ENCODE measurements at regions not wholly inside any gene's neighbourhood (a gene's known extent, or its start where the extent isn't known, plus 50 kb on each side); places are given as distances from the start of the nearest gene placed in this dataset.

DNA sequence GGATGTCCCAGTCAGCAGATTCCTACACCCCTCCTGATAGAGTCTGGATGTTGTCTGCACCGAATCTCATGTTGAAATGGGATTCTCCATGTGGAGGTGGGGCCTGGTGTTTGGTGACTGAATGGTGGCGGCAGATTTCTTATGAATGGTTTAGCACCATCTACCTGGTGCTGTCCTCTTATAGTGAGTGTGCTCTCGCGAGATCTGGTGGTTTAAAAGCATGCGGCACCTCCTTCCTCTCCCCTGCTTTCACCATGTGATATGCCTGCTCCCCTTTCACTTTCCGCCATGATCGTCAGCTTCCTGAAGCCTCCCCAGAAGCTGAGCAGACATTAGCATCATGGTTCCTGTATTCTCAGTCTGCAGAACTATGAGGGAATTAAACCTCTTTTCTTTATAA, 135.2 kb upstream of the SLC6A11 start:
- H3K4me1 Mint-ChIP-seq, result no peaks in the 10 kb centered on the region
- H3K4me3 Mint-ChIP-seq, result no peak overlapping the region
- no peaks in the 10 kb centered on the region for H3K9me3 ChIP-seq (ENCODE audit: control insufficient read depth, insufficient read depth, low read length)
- ATAC-seq (no peak), DNase-seq (no peak)
- intact Hi-C loops (cut with micrococcal nuclease), result no loop called here
- no peaks in the 10 kb centered on the region for H3K9me3 Mint-ChIP-seq
- H3K27ac ChIP-seq (ENCODE audit: low read length), result no peak overlapping the region
- no peak overlapping the region for H3K4me3 ChIP-seq (ENCODE audit: low read length)
- TF ChIP-seq, protein P1, sequence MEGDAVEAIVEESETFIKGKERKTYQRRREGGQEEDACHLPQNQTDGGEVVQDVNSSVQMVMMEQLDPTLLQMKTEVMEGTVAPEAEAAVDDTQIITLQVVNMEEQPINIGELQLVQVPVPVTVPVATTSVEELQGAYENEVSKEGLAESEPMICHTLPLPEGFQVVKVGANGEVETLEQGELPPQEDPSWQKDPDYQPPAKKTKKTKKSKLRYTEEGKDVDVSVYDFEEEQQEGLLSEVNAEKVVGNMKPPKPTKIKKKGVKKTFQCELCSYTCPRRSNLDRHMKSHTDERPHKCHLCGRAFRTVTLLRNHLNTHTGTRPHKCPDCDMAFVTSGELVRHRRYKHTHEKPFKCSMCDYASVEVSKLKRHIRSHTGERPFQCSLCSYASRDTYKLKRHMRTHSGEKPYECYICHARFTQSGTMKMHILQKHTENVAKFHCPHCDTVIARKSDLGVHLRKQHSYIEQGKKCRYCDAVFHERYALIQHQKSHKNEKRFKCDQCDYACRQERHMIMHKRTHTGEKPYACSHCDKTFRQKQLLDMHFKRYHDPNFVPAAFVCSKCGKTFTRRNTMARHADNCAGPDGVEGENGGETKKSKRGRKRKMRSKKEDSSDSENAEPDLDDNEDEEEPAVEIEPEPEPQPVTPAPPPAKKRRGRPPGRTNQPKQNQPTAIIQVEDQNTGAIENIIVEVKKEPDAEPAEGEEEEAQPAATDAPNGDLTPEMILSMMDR (IDR thresholded peaks at IDR 0.05), result no peak
- H3K36me3 ChIP-seq (ENCODE audit: control insufficient read depth, insufficient read depth, low read length), result no peaks in the 10 kb centered on the region
- 88% methylated on average over 7 of the region's 7 CpGs for WGBS (ENCODE audit: insufficient coverage)
- H3K27me3 Mint-ChIP-seq (ENCODE audit: low read depth in 2 of 2), result peaks cover 3 to 12% of the 10 kb centered on the region in 2 donors
- H3K4me1 ChIP-seq (ENCODE audit: control insufficient read depth, insufficient read depth, low read length), result no peaks in the 10 kb centered on the region
- no peaks in the 10 kb centered on the region for H3K36me3 Mint-ChIP-seq
- no peaks in the 10 kb centered on the region for H3K27me3 ChIP-seq (ENCODE audit: control insufficient read depth, insufficient read depth, low read length)
- H3K27ac Mint-ChIP-seq, result no peak overlapping the region

DNA sequence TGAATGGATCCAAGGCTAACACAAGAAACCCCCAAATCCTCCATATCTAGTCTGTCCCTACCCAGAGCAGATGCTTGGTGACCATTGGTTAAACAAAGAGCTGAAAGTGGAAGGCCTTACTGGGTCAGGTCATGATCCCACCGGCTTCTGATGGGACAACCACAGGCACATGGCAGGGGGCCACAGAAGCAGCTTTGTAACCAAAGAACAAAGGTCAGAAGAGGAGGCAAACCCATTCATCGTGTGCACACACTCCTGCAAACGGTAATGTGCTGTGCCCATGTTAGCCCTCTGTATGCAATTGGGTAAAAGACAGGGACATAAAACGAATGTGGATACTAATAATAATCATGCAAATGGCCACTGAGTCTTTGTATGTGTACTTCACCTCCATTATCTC, 133.3 kb upstream of the SLC6A11 start:
- ATAC-seq (no peak), DNase-seq (no peak)
- Histone ChIP-seq H3K9me3 (ENCODE audit: control insufficient read depth, insufficient read depth, low read length) (no peaks in the 10 kb centered on the region), H3K27me3 (ENCODE audit: control insufficient read depth, insufficient read depth, low read length) (no peaks in the 10 kb centered on the region), H3K36me3 (ENCODE audit: control insufficient read depth, insufficient read depth, low read length) (no peaks in the 10 kb centered on the region), H3K4me1 (ENCODE audit: control insufficient read depth, insufficient read depth, low read length) (no peaks in the 10 kb centered on the region), H3K27ac (ENCODE audit: low read length) (no peak overlapping the region), H3K4me3 (ENCODE audit: low read length) (no peak overlapping the region)
- Mint-ChIP-seq H3K27ac (no peak overlapping the region), H3K4me1 (no peaks in the 10 kb centered on the region), H3K27me3 (ENCODE audit: low read depth in 2 of 2) (peaks cover 3 to 16% of the 10 kb centered on the region in 2 donors), H3K9me3 (no peaks in the 10 kb centered on the region), H3K36me3 (no peaks in the 10 kb centered on the region), H3K4me3 (no peak overlapping the region)
- WGBS (ENCODE audit: insufficient coverage), result 71% methylated on average over 4 of the region's 4 CpGs
- intact Hi-C loops (cut with micrococcal nuclease), result no loop called here
- TF ChIP-seq, protein P1 (IDR thresholded peaks at IDR 0.05), result no peak

GRCh38 chr3:10683106-10683505, 132.9 kb upstream of the SLC6A11 start:
- Histone ChIP-seq H3K27me3 (ENCODE audit: control insufficient read depth, insufficient read depth, low read length) (no peaks in the 10 kb centered on the region), H3K4me3 (ENCODE audit: low read length) (no peak overlapping the region), H3K9me3 (ENCODE audit: control insufficient read depth, insufficient read depth, low read length) (no peaks in the 10 kb centered on the region), H3K36me3 (ENCODE audit: control insufficient read depth, insufficient read depth, low read length) (no peaks in the 10 kb centered on the region), H3K4me1 (ENCODE audit: control insufficient read depth, insufficient read depth, low read length) (no peaks in the 10 kb centered on the region), H3K27ac (ENCODE audit: low read length) (no peak overlapping the region)
- ATAC-seq, result no peak
- WGBS (ENCODE audit: insufficient coverage), result 38% methylated on average over 1 of the region's 1 CpG
- no peak overlapping the region for H3K27ac Mint-ChIP-seq
- no peak overlapping the region for H3K4me3 Mint-ChIP-seq
- no peak for DNase-seq
- TF ChIP-seq, protein P1 (IDR thresholded peaks at IDR 0.05), result no peak
- peaks cover 3 to 16% of the 10 kb centered on the region in 2 donors for H3K27me3 Mint-ChIP-seq (ENCODE audit: low read depth in 2 of 2)
- intact Hi-C loops (cut with micrococcal nuclease), result no loop called here
- no peaks in the 10 kb centered on the region for H3K9me3 Mint-ChIP-seq
- H3K36me3 Mint-ChIP-seq, result no peaks in the 10 kb centered on the region
- H3K4me1 Mint-ChIP-seq, result no peaks in the 10 kb centered on the region

- no peaks in the 10 kb centered on the region for H3K4me1 ChIP-seq (ENCODE audit: control insufficient read depth, insufficient read depth, low read length)
- Mint-ChIP-seq H3K4me1 (no peaks in the 10 kb centered on the region), H3K4me3 (no peak overlapping the region), H3K27ac (no peak overlapping the region), H3K36me3 (no peaks in the 10 kb centered on the region), H3K9me3 (no peaks in the 10 kb centered on the region), H3K27me3 (ENCODE audit: low read depth in 2 of 2) (peaks cover 3 to 16% of the 10 kb centered on the region in 2 donors)
- H3K4me3 ChIP-seq (ENCODE audit: low read length), result no peak overlapping the region
- no peaks in the 10 kb centered on the region for H3K36me3 ChIP-seq (ENCODE audit: control insufficient read depth, insufficient read depth, low read length)
- no peak overlapping the region for H3K27ac ChIP-seq (ENCODE audit: low read length)
- H3K27me3 ChIP-seq (ENCODE audit: control insufficient read depth, insufficient read depth, low read length), result no peaks in the 10 kb centered on the region
- DNase-seq (no peak), ATAC-seq (no peak)
- no peaks in the 10 kb centered on the region for H3K9me3 ChIP-seq (ENCODE audit: control insufficient read depth, insufficient read depth, low read length)
- intact Hi-C loops (cut with micrococcal nuclease), result no loop called here
- WGBS (ENCODE audit: insufficient coverage), result 59% methylated on average over 1 of the region's 1 CpG
- TF ChIP-seq, protein P1 (IDR thresholded peaks at IDR 0.05), result no peak
These were observed 127.9 kb upstream of the SLC6A11 start for GRCh38 chr3:10688126-10688525.
